DND-41 (cell line): ENCODE measurements at regions not wholly inside any gene's neighbourhood (a gene's known extent, or its start where the extent isn't known, plus 50 kb on each side); places are given as distances from the start of the nearest gene placed in this dataset.

Experiments used
- EZH2 ChIP-seq: IDR thresholded peaks from 3 replicates; pipeline ENCODE4 v1.6.1; 2012; ENCODE audit warnings: borderline replicate concordance, low read depth, mild to moderate bottlenecking, moderate library complexity, low read length, inconsistent platforms; ENCODE audit not compliant: severe bottlenecking
- TF ChIP-seq, protein P1 (sequence below): IDR thresholded peaks from 2 replicates; pipeline ENCODE4 v1.5.1; 2012; ENCODE audit warnings: borderline replicate concordance, low read length, moderate library complexity, mild to moderate bottlenecking; ENCODE audit not compliant: poor library complexity, severe bottlenecking; ENCODE audit errors: extremely low read depth

DNA sequence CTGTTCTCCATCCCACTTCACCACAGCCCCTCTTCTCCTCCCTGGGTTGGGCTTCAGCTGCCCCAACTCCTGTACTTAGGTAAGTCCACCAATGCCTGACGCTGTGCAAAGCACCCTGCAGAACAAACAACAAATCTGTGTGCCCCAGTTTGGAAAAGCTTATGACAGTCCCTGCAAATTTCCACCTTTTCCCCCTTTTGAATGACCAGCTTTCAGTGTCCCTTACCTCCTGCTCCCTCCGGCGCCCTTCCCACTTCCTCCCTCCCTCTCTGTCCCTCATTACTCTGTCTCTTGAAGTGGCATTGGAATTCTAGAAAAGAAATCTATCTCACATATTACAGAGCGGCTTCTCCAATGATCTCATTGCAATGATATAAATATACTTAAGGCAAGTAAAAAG lies 352.9 kb upstream of the B3GAT1 start:
- TF ChIP-seq, protein P1, sequence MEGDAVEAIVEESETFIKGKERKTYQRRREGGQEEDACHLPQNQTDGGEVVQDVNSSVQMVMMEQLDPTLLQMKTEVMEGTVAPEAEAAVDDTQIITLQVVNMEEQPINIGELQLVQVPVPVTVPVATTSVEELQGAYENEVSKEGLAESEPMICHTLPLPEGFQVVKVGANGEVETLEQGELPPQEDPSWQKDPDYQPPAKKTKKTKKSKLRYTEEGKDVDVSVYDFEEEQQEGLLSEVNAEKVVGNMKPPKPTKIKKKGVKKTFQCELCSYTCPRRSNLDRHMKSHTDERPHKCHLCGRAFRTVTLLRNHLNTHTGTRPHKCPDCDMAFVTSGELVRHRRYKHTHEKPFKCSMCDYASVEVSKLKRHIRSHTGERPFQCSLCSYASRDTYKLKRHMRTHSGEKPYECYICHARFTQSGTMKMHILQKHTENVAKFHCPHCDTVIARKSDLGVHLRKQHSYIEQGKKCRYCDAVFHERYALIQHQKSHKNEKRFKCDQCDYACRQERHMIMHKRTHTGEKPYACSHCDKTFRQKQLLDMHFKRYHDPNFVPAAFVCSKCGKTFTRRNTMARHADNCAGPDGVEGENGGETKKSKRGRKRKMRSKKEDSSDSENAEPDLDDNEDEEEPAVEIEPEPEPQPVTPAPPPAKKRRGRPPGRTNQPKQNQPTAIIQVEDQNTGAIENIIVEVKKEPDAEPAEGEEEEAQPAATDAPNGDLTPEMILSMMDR = no peak
- no peak for TF ChIP-seq EZH2
